Osteocyte (in vitro differentiated cells): ENCODE measurements at regions not wholly inside any gene's neighbourhood (a gene's known extent, or its start where the extent isn't known, plus 50 kb on each side); places are given as distances from the start of the nearest gene placed in this dataset.
"Not testable (repeated sequence)": the region's sequence is repeated elsewhere in the genome, so short reads cannot be mapped to it uniquely, and the experiment has no call there.

ENCODE experiments used
- DNase-seq: peaks from one replicate; pipeline ENCODE4 v3.0.0; 2021; ENCODE audit warnings: mixed read lengths; ENCODE audit not compliant: unreplicated experiment; ENCODE audit errors: extremely low spot score
- H3K27ac Mint-ChIP-seq: one replicate; pipeline ENCODE4 v1.8.0; 2021; ENCODE audit warnings: mild to moderate bottlenecking, mixed read lengths; ENCODE audit not compliant: unreplicated experiment
- H3K27me3 Mint-ChIP-seq: one replicate; pipeline ENCODE4 v1.8.0; 2021; ENCODE audit warnings: mixed read lengths; ENCODE audit not compliant: unreplicated experiment
- H3K36me3 Mint-ChIP-seq: one replicate; pipeline ENCODE4 v1.8.0; 2021; ENCODE audit warnings: mixed read lengths; ENCODE audit not compliant: unreplicated experiment
- H3K4me1 Mint-ChIP-seq: one replicate; pipeline ENCODE4 v1.8.0; 2021; ENCODE audit warnings: mixed read lengths; ENCODE audit not compliant: unreplicated experiment
- H3K4me3 Mint-ChIP-seq: one replicate; pipeline ENCODE4 v1.8.0; 2021; ENCODE audit warnings: mild to moderate bottlenecking, moderate library complexity, mixed read lengths; ENCODE audit not compliant: unreplicated experiment
- H3K9me3 Mint-ChIP-seq: one replicate; pipeline ENCODE4 v1.8.0; 2021; ENCODE audit warnings: mixed read lengths; ENCODE audit not compliant: unreplicated experiment
- TF ChIP-seq, protein P1 (sequence below): fragments of 200-600 bp; sonication (generic); IDR thresholded peaks from 2 replicates; pipeline ENCODE4 v1.5.0; 2021; ENCODE audit warnings: antibody characterized with exemption, mild to moderate bottlenecking, moderate library complexity

DNA sequence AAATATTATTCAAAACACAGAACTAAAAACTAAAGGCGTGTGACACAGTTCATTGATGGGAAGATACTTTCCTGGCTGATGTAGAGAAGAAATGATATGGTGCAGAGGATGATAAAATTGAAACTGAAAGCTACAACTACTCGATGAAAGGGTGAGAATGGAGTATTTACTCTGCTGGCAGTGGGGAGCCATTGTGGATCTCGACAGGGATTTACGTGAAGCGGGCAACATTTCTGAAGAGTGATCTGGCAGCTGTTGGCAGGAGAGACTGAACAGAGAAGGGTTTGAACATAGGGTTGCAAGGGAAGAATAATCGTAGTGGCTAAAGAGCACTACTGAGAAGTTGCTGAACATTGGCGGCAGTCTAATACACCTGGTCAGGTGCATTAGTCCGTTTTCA lies 464.9 kb downstream of the PDZRN4 start:
- H3K27ac Mint-ChIP-seq: no peak overlapping the region
- no peak for DNase-seq
- TF ChIP-seq, protein P1, sequence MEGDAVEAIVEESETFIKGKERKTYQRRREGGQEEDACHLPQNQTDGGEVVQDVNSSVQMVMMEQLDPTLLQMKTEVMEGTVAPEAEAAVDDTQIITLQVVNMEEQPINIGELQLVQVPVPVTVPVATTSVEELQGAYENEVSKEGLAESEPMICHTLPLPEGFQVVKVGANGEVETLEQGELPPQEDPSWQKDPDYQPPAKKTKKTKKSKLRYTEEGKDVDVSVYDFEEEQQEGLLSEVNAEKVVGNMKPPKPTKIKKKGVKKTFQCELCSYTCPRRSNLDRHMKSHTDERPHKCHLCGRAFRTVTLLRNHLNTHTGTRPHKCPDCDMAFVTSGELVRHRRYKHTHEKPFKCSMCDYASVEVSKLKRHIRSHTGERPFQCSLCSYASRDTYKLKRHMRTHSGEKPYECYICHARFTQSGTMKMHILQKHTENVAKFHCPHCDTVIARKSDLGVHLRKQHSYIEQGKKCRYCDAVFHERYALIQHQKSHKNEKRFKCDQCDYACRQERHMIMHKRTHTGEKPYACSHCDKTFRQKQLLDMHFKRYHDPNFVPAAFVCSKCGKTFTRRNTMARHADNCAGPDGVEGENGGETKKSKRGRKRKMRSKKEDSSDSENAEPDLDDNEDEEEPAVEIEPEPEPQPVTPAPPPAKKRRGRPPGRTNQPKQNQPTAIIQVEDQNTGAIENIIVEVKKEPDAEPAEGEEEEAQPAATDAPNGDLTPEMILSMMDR: no peak
- no peak overlapping the region for H3K4me3 Mint-ChIP-seq
- no peaks in the 10 kb centered on the region for H3K27me3 Mint-ChIP-seq
- no peaks in the 10 kb centered on the region for H3K9me3 Mint-ChIP-seq
- no peaks in the 10 kb centered on the region for H3K4me1 Mint-ChIP-seq
- no peaks in the 10 kb centered on the region for H3K36me3 Mint-ChIP-seq

DNA sequence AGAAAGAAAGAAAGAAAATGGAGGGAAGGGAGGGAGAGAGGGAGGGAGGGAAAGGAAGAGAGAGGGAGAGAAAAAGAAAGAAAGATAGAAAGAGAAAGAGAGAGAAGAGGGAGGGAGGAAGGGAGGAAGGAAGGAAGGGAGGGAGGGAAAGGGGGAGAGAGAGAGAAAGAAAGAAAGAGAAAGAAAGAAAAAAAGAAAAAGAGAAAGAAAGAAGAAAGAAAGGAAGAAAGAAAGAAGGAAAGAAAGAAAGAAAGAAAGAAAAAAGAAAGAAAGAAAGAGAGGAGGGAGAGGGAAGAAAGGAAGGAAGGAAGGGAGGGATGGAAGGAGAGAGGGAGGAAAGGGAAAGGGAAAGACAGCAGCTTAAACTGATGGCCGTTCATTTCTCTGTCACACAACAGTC lies 457.5 kb downstream of the PDZRN4 start:
- no peaks in the 10 kb centered on the region for H3K9me3 Mint-ChIP-seq
- H3K27me3 Mint-ChIP-seq: no peaks in the 10 kb centered on the region
- no peaks in the 10 kb centered on the region for H3K4me1 Mint-ChIP-seq
- no peak for DNase-seq
- TF ChIP-seq, protein P1: no peak
- H3K36me3 Mint-ChIP-seq: no peaks in the 10 kb centered on the region
- H3K4me3 Mint-ChIP-seq: no peak overlapping the region
- H3K27ac Mint-ChIP-seq: no peak overlapping the region

DNA sequence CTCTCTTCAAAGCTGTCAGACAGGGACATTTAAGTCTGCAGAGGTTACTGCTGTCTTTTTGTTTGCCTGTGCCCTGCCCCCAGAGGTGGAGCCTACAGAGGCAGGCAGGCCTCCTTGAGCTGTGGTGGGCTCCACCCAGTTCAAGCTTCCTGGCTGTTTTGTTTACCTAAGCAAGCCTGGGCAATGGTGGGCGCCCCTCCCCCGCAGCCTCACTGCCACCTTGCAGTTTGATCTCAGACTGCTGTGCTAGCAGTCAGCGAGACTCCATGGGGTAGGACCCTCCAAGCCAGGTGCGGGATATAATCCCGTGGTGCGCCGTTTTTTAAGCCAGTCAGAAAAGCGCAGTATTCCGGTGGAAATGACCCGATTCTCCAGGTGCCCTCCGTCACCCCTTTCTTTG lies 454.7 kb downstream of the PDZRN4 start:
- not testable (repeated sequence) for H3K9me3 Mint-ChIP-seq, H3K4me3 Mint-ChIP-seq, DNase-seq, H3K36me3 Mint-ChIP-seq, H3K4me1 Mint-ChIP-seq, H3K27ac Mint-ChIP-seq, H3K27me3 Mint-ChIP-seq

DNA sequence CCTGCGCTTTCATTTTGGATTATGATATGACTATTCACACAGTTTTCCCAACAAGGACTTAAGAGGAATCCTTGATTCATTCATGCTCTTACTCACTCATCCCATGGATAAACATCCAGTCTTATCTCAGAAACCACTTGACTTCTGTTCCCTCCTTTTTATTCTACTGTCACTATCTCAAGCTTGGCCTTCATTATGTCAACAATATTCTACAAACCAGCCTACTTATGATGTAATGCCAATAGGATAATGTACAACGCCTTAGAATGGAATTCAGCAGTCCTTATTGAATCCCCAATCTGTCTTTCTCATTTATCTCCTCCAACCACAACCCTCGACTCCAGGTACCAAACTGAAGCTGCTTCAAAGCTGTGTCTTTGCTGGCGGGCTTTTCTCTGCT lies 448.5 kb downstream of the PDZRN4 start:
- Mint-ChIP-seq H3K9me3 (peaks cover 23% of the 10 kb centered on the region), H3K27ac (no peak overlapping the region), H3K4me3 (no peak overlapping the region), H3K4me1 (no peaks in the 10 kb centered on the region), H3K27me3 (no peaks in the 10 kb centered on the region), H3K36me3 (no peaks in the 10 kb centered on the region)
- TF ChIP-seq, protein P1: no peak
- DNase-seq: no peak

DNA sequence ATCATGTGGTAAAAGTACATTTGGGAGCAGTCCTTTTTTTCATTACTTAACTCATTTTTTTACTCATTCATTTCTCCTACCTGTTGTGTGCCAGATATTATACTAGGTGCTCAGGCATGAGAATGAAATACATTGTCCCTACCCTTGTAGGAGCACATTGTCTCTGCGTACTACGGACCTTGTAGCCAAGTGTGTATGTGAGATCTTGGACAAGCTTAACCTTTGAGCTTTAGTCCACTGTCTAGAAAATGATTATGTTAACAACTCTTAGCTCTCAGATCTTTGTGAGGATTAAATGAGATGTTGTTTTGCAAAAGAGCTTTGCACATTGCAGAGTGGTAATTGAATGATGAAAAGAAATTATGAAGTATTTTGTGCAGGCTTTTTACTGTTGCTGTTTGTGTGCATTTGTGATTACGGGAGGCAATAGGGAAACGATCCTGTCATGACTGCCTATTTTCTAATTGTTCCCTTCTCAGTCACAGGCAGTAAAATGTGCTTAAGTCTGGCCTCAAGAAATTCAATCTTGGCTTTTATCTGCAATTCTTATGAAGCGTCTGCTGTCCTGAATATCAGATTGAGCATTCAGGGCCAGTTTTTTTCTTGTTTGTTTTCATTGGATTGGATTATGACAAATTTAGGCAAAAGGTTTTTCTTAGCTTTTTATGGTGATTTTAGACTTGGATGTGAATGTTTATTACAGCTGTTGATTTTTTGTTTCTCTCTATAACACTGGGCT lies 447.7 kb downstream of the PDZRN4 start:
- TF ChIP-seq, protein P1: no peak
- Mint-ChIP-seq H3K27ac (no peak overlapping the region), H3K36me3 (no peaks in the 10 kb centered on the region), H3K9me3 (peaks cover 29% of the 10 kb centered on the region), H3K4me1 (no peaks in the 10 kb centered on the region), H3K4me3 (no peak overlapping the region), H3K27me3 (no peaks in the 10 kb centered on the region)
- no peak for DNase-seq
